Dendritic cell treated with granulocyte-macrophage colony-stimulating factor and Interleukin-4, amounts not matched to agents 40 ng/mL and 50 ng/mL, for 4 days (primary cell): ENCODE measurements at regions not wholly inside any gene's neighbourhood (a gene's known extent, or its start where the extent isn't known, plus 50 kb on each side); places are given as distances from the start of the nearest gene placed in this dataset.
"Not testable (repeated sequence)": the region's sequence is repeated elsewhere in the genome, so short reads cannot be mapped to it uniquely, and the experiment has no call there.

Experiments
- H3K27ac Mint-ChIP-seq: one replicate; pipeline ENCODE4 v1.8.0; 2022; ENCODE audit warnings: mild to moderate bottlenecking, mixed read lengths
- H3K27me3 Mint-ChIP-seq: one replicate; pipeline ENCODE4 v1.8.0; 2022; ENCODE audit warnings: mild to moderate bottlenecking, mixed read lengths
- H3K36me3 Mint-ChIP-seq: one replicate; pipeline ENCODE4 v1.8.0; 2022; ENCODE audit warnings: low read depth, mixed read lengths
- H3K4me1 Mint-ChIP-seq: one replicate; pipeline ENCODE4 v1.8.0; 2022; ENCODE audit warnings: low read depth, mixed read lengths
- H3K4me3 Mint-ChIP-seq: one replicate; pipeline ENCODE4 v1.8.0; 2022; ENCODE audit warnings: mild to moderate bottlenecking, moderate library complexity, mixed read lengths
- H3K9me3 Mint-ChIP-seq: one replicate; pipeline ENCODE4 v1.8.0; 2022; ENCODE audit warnings: mixed read lengths
- intact Hi-C: fragments of 100-400 bp; cut with micrococcal nuclease; formaldehyde crosslinking; loops from one replicate; pipeline ENCODE4 v1.15.0; 2022

DNA sequence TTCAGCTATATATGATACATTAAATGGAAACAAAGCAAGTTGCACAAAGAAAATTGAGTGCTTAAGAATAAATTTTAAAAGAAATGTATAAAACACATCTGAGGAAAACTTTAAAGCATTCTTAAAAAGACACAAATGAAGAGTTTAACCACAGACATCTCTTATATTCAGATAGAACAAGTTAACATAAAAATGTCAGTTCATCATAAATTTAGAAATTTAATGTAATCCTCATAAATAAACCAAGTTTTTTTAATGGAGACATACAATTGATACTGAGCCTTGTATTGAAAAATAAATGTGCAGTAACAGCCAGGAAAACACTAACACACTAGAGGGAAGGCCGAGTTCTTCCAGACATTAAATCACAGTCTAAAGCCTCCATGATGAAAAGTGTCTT, 243.9 kb upstream of the MKLN1 start:
- Mint-ChIP-seq H3K4me1 (peaks cover 27% of the 10 kb centered on the region), H3K27ac (no peak overlapping the region), H3K36me3 (peaks cover 29% of the 10 kb centered on the region), H3K27me3 (no peaks in the 10 kb centered on the region), H3K4me3 (no peak overlapping the region), H3K9me3 (no peaks in the 10 kb centered on the region)
- intact Hi-C loops, result no loop called here

DNA sequence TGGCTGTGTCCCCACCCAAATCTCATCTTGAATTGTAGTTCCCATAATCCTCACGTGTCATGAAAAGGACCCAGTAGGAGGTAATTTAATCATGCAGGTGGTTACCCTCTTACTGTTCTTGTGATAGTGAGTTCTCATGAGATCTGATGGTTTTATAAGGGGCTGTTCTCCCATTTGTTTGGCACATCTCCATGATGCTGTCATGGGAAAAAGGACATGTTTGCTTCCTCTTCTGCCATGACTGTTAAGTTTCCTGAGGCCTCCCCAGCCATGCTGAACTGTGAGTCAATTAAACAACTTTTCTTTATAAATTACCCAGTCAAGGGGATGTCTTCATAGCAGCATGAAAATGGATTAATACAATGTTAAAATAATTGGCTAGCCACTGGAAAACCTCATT, 243.3 kb upstream of the MKLN1 start:
- H3K4me3 Mint-ChIP-seq, intact Hi-C loops, H3K27ac Mint-ChIP-seq, H3K27me3 Mint-ChIP-seq, H3K9me3 Mint-ChIP-seq: not testable (repeated sequence)
- peaks cover 29% of the 10 kb centered on the region for H3K4me1 Mint-ChIP-seq
- H3K36me3 Mint-ChIP-seq, result peaks cover 33% of the 10 kb centered on the region

GRCh38 chr7:131087756-131088658, 239.7 kb upstream of the MKLN1 start:
- intact Hi-C loops, result no loop called here
- H3K9me3 Mint-ChIP-seq, result no peaks in the 10 kb centered on the region
- peaks cover 33% of the 10 kb centered on the region for H3K36me3 Mint-ChIP-seq
- no peak overlapping the region for H3K4me3 Mint-ChIP-seq
- H3K27ac Mint-ChIP-seq, result no peak overlapping the region
- peaks cover 35% of the 10 kb centered on the region for H3K4me1 Mint-ChIP-seq
- no peaks in the 10 kb centered on the region for H3K27me3 Mint-ChIP-seq

GRCh38 chr7:131090188-131090587, 237.5 kb upstream of the MKLN1 start:
- intact Hi-C loops, result no loop called here

GRCh38 chr7:131090886-131091692, 236.6 kb upstream of the MKLN1 start:
- H3K4me1 Mint-ChIP-seq, result peaks cover 31% of the 10 kb centered on the region
- intact Hi-C loops, result no loop called here
- no peak overlapping the region for H3K4me3 Mint-ChIP-seq

More at GRCh38 chr7:131090188-131090587, 237.5 kb upstream of the MKLN1 start:
- H3K4me3 Mint-ChIP-seq, result no peak overlapping the region
- H3K9me3 Mint-ChIP-seq, result no peaks in the 10 kb centered on the region
- no peak overlapping the region for H3K27ac Mint-ChIP-seq
- H3K36me3 Mint-ChIP-seq, result peaks cover 38% of the 10 kb centered on the region
- H3K4me1 Mint-ChIP-seq, result peaks cover 37% of the 10 kb centered on the region
- no peaks in the 10 kb centered on the region for H3K27me3 Mint-ChIP-seq

GRCh38 chr7:131094685-131095084, 233.0 kb upstream of the MKLN1 start:
- Mint-ChIP-seq H3K4me1 (peaks cover 38% of the 10 kb centered on the region), H3K27ac (peak overlapping the region; percentile 38), H3K4me3 (no peak overlapping the region), H3K27me3 (no peaks in the 10 kb centered on the region), H3K9me3 (no peaks in the 10 kb centered on the region), H3K36me3 (peaks cover 42% of the 10 kb centered on the region)
- intact Hi-C loops, result no loop called here

More at GRCh38 chr7:131090886-131091692, 236.6 kb upstream of the MKLN1 start:
- Mint-ChIP-seq H3K27ac (peak overlapping the region; percentile 2), H3K9me3 (no peaks in the 10 kb centered on the region), H3K27me3 (no peaks in the 10 kb centered on the region), H3K36me3 (peaks cover 36% of the 10 kb centered on the region)

GRCh38 chr7:131095346-131095745, 232.3 kb upstream of the MKLN1 start:
- Mint-ChIP-seq H3K4me1 (peaks cover 41% of the 10 kb centered on the region), H3K36me3 (peaks cover 48% of the 10 kb centered on the region), H3K4me3 (no peak overlapping the region), H3K9me3 (no peaks in the 10 kb centered on the region), H3K27ac (no peak overlapping the region), H3K27me3 (no peaks in the 10 kb centered on the region)
- intact Hi-C loops, result no loop called here

DNA sequence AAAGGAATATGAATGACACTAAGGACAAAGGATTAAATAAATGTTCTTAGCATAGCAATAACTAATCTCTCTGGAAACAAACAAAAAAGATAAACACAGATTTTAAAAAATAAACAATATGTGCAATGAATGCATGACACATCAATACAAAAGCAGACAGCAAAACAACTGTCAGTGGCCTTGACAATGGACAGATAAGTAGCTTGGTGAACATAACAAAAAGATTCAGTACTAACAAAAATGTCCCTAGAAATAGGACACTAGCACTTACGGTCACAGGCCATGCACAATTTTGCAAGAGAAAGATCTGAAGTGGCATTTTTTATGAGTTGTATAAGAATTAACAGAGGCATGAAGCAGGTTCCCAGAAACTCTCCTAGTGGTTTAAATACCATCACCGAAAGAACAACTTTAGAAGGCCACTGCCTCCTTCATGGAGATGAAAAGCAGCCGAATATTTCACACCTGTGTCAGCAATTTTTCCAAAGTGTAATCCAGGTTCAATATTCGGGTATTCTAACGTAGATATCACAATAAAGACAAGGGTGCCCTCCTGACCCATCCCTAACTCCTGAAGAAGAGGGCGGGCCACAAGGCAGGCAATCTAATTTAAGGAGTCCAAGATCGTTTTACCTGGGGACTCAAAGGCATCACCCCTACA, 231.3 kb upstream of the MKLN1 start:
- H3K9me3 Mint-ChIP-seq, result no peaks in the 10 kb centered on the region
- no peak overlapping the region for H3K4me3 Mint-ChIP-seq
- no peaks in the 10 kb centered on the region for H3K27me3 Mint-ChIP-seq
- H3K36me3 Mint-ChIP-seq, result peaks cover 55% of the 10 kb centered on the region
- H3K4me1 Mint-ChIP-seq, result peaks cover 39% of the 10 kb centered on the region
- intact Hi-C loops, result no loop called here
- H3K27ac Mint-ChIP-seq, result no peak overlapping the region

DNA sequence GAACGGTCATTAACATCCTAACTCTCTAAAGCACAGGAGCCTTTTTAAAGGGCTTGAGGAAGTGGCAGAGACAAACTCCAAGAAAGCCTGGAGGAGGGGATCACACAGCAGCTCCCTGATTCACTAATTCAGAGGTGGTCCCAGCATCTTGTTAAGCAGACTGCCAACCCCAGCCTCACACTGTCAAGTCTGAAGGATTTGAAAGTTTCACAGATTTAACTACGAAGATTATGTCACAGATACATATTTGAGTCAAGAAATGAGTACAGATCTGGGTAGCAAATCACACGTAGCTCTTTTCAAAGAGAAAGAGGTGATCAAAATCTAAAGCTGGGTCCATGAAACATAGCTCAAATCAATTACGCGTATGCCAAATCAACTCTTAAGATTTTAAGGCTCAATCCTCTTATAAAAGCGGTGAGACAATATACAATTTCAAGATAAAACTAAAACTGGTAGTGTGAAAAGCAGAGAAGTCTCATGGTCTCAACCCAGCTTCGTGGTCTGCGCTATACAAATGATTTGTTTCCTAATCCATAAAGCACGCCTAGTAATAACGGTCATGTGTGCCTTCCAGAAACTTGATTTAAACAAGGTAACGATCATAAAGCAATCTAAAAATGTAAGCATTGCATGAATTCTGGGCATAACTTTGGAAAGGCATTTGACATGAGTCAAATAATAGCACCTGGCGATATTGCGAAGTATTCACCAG, 229.9 kb upstream of the MKLN1 start:
- Mint-ChIP-seq H3K9me3 (no peaks in the 10 kb centered on the region), H3K4me1 (peaks cover 47% of the 10 kb centered on the region), H3K36me3 (peaks cover 69% of the 10 kb centered on the region), H3K4me3 (no peak overlapping the region), H3K27me3 (no peaks in the 10 kb centered on the region), H3K27ac (no peak overlapping the region)
- intact Hi-C loops, result no loop called here

GRCh38 chr7:131098527-131098926, 229.1 kb upstream of the MKLN1 start:
- Mint-ChIP-seq H3K4me1 (peaks cover 54% of the 10 kb centered on the region), H3K27ac (no peak overlapping the region), H3K9me3 (no peaks in the 10 kb centered on the region), H3K36me3 (peaks cover 72% of the 10 kb centered on the region), H3K4me3 (no peak overlapping the region), H3K27me3 (no peaks in the 10 kb centered on the region)
- intact Hi-C loops, result no loop called here

DNA sequence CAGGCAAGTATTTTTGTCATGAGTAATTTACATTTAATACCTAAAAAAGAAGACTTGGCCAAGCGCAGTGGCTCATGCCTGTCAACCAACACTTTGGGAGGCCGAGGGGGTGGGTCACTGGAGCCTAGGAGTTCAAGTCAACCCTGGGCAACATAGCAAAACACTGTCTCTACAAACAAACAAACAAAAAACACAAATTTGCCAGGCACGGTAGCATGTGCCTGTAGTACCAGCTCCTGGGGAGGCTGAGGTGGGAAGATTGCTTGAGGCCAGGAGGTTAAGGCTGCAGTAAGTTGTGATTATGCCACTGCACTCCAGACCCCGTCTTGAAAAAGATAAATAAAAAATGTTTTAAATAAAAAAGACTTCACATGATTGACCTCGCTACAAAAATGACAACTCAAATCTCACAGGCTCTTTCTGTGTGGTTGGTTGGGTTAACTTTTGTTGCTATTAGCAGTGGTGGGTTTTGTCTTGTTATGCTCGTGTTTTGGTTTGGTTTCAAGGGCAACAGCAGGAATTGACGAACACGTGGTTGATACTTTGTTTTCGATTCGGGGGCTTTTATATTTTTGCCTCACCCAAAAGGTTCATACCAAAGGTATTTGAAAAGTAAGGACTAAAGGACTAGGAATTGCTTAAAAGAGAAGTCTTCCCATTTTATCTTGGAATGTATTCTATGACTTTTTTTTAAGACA, 227.2 kb upstream of the MKLN1 start:
- Mint-ChIP-seq H3K36me3 (peaks cover 74% of the 10 kb centered on the region), H3K9me3 (no peaks in the 10 kb centered on the region), H3K27me3 (no peaks in the 10 kb centered on the region), H3K27ac (no peak overlapping the region), H3K4me1 (peaks cover 63% of the 10 kb centered on the region), H3K4me3 (no peak overlapping the region)
- intact Hi-C loops, result loop anchor here (5.0 kb wide), 1 partner anchor 38 kb away; no protein-coding TSS in a partner anchor

GRCh38 chr7:131103997-131104396, 223.7 kb upstream of the MKLN1 start:
- H3K9me3 Mint-ChIP-seq, result no peaks in the 10 kb centered on the region
- H3K36me3 Mint-ChIP-seq, result peaks cover 83% of the 10 kb centered on the region
- no peak overlapping the region for H3K27ac Mint-ChIP-seq
- intact Hi-C loops, result loop anchor here (5.0 kb wide), 1 partner anchor 42 kb away; no protein-coding TSS in a partner anchor
- H3K4me3 Mint-ChIP-seq, result no peak overlapping the region
- peaks cover 56% of the 10 kb centered on the region for H3K4me1 Mint-ChIP-seq
- no peaks in the 10 kb centered on the region for H3K27me3 Mint-ChIP-seq
